ENCODE measurements at regions not wholly inside any gene's neighbourhood (a gene's known extent, or its start where the extent isn't known, plus 50 kb on each side); places are given as distances from the start of the nearest gene placed in this dataset.

DNA sequence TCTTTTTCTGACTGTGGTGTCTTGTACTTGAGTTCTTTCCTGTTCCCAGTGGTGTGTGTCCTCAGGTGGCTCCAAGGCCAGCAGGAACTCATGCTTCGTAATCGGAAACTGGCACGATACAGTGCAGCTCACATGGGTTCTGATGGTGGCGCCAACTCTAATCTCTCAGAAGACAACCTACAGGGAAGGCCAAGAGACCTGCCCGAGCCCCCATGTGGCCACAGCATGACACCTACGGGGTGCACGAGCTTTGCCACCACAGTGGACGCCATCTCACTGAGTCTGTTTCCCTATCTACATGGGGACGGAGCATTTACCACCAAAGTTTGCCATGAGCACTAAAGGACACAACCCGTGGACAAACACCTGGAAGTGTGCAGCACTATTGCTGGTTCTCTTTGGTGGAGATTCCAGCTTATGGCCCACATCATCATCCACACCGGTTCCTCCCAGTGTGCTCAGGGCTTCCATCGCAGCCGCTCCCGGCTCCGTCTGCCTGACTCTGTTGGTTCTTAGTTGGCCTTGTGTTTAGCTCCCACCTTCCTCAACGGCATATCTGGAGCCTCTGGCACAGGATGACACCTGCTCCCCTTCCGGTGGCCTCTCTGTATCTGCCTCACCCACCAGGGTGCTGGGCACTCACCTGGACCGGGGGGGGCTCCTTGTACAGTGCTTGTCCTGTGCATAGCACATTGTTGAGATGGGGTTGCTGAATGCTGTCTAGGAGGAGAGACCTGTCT, 586.6 kb upstream of the MKI67 start:
- TF ChIP-seq EZH2phosphoT487 (IDR thresholded peaks at IDR 0.05; ENCODE audit: low read depth, severe bottlenecking, unreplicated experiment) (no peak), EZH2 (IDR thresholded peaks at IDR 0.05; ENCODE audit: borderline replicate concordance) (no peak)
- TF ChIP-seq, protein P1, sequence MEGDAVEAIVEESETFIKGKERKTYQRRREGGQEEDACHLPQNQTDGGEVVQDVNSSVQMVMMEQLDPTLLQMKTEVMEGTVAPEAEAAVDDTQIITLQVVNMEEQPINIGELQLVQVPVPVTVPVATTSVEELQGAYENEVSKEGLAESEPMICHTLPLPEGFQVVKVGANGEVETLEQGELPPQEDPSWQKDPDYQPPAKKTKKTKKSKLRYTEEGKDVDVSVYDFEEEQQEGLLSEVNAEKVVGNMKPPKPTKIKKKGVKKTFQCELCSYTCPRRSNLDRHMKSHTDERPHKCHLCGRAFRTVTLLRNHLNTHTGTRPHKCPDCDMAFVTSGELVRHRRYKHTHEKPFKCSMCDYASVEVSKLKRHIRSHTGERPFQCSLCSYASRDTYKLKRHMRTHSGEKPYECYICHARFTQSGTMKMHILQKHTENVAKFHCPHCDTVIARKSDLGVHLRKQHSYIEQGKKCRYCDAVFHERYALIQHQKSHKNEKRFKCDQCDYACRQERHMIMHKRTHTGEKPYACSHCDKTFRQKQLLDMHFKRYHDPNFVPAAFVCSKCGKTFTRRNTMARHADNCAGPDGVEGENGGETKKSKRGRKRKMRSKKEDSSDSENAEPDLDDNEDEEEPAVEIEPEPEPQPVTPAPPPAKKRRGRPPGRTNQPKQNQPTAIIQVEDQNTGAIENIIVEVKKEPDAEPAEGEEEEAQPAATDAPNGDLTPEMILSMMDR (IDR thresholded peaks at IDR 0.05; ENCODE audit: poor library complexity), result no peak
- no peak overlapping the region for H3K4me3 ChIP-seq
- H3K27me3 ChIP-seq, result no peaks in the 10 kb centered on the region
- H3K27ac ChIP-seq, result no peak overlapping the region
- H3K4me2 ChIP-seq, result no peak overlapping the region
- peaks cover 6% of the 10 kb centered on the region for H3K4me1 ChIP-seq (ENCODE audit: insufficient read depth)
- H2AFZ ChIP-seq, result no peak overlapping the region
- no peak for DNase-seq (ENCODE audit: low spot score)
- H3K9me2 ChIP-seq (replicated peaks; ENCODE audit: insufficient read depth), result no peaks in the 10 kb centered on the region
- no peaks in the 10 kb centered on the region for H3K79me2 ChIP-seq
- no peaks in the 10 kb centered on the region for H3K9me3 ChIP-seq (ENCODE audit: low read depth)
- no peaks in the 10 kb centered on the region for H4K20me1 ChIP-seq (ENCODE audit: insufficient read depth, poor library complexity, severe bottlenecking)
- WGBS (ENCODE audit: low lambda C conversion rate, missing lambda C conversion rate), result 94% methylated on average over 18 of the region's 18 CpGs
- H3K36me3 ChIP-seq (replicated peaks; ENCODE audit: insufficient read depth, low read depth), result no peaks in the 10 kb centered on the region

DNA sequence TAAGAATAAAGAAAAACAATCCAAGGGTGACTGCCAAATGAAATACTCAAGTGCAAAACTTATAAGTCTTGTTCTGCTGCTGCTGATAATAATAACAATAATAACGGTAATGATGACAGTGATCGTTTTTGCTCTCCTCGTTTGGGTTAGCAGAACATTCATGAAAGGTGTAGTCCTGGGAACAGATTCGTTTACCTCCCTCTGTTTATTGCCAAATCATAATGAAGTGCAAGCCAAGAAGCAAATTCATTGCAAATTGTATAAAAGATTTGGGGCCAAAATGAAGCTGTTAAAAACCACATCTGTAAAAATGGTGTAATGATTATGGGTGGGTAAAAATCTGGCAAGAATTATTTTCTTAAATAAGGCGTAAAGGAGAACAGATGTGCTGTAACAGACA, 587.2 kb upstream of the MKI67 start:
- H3K9me2 ChIP-seq (replicated peaks; ENCODE audit: insufficient read depth), result no peaks in the 10 kb centered on the region
- no peak overlapping the region for H3K4me3 ChIP-seq
- H4K20me1 ChIP-seq (ENCODE audit: insufficient read depth, poor library complexity, severe bottlenecking), result no peaks in the 10 kb centered on the region
- no peaks in the 10 kb centered on the region for H3K27me3 ChIP-seq
- TF ChIP-seq, protein P1 (IDR thresholded peaks at IDR 0.05; ENCODE audit: poor library complexity), result no peak
- no peak for TF ChIP-seq EZH2 (IDR thresholded peaks at IDR 0.05; ENCODE audit: borderline replicate concordance)
- TF ChIP-seq EZH2phosphoT487 (IDR thresholded peaks at IDR 0.05; ENCODE audit: low read depth, severe bottlenecking, unreplicated experiment), result no peak
- no peak overlapping the region for H2AFZ ChIP-seq
- H3K79me2 ChIP-seq, result no peaks in the 10 kb centered on the region
- H3K36me3 ChIP-seq (replicated peaks; ENCODE audit: insufficient read depth, low read depth), result no peaks in the 10 kb centered on the region
- no peak for DNase-seq (ENCODE audit: low spot score)
- H3K4me2 ChIP-seq, result no peak overlapping the region
- 89% methylated on average over 5 of the region's 5 CpGs for WGBS (ENCODE audit: low lambda C conversion rate, missing lambda C conversion rate)
- no peak overlapping the region for H3K27ac ChIP-seq
- no peaks in the 10 kb centered on the region for H3K9me3 ChIP-seq (ENCODE audit: low read depth)
- H3K4me1 ChIP-seq (ENCODE audit: insufficient read depth), result peaks cover 6% of the 10 kb centered on the region

GRCh38 chr10:128713874-128714570, 587.8 kb upstream of the MKI67 start:
- WGBS (ENCODE audit: low lambda C conversion rate, missing lambda C conversion rate), result 71% methylated on average over 6 of the region's 6 CpGs
- H3K27ac ChIP-seq, result no peak overlapping the region
- no peak overlapping the region for H3K4me2 ChIP-seq
- no peak overlapping the region for H3K4me3 ChIP-seq
- H3K4me1 ChIP-seq (ENCODE audit: insufficient read depth), result peaks cover 6% of the 10 kb centered on the region
- no peaks in the 10 kb centered on the region for H3K36me3 ChIP-seq (replicated peaks; ENCODE audit: insufficient read depth, low read depth)
- H2AFZ ChIP-seq, result no peak overlapping the region
- H4K20me1 ChIP-seq (ENCODE audit: insufficient read depth, poor library complexity, severe bottlenecking), result no peaks in the 10 kb centered on the region
- no peaks in the 10 kb centered on the region for H3K79me2 ChIP-seq
- H3K27me3 ChIP-seq, result no peaks in the 10 kb centered on the region
- no peaks in the 10 kb centered on the region for H3K9me2 ChIP-seq (replicated peaks; ENCODE audit: insufficient read depth)
- DNase-seq (ENCODE audit: low spot score), result no peak
- no peaks in the 10 kb centered on the region for H3K9me3 ChIP-seq (ENCODE audit: low read depth)
- TF ChIP-seq, protein P1 (IDR thresholded peaks at IDR 0.05; ENCODE audit: poor library complexity), result no peak
- no peak for TF ChIP-seq EZH2phosphoT487 (IDR thresholded peaks at IDR 0.05; ENCODE audit: low read depth, severe bottlenecking, unreplicated experiment)
- no peak for TF ChIP-seq EZH2 (IDR thresholded peaks at IDR 0.05; ENCODE audit: borderline replicate concordance)
